HL-60 (cell line): ENCODE measurements at regions not wholly inside any gene's neighbourhood (a gene's known extent, or its start where the extent isn't known, plus 50 kb on each side); places are given as distances from the start of the nearest gene placed in this dataset.

Source experiments
- CTCF ChIP-seq: IDR thresholded peaks from one replicate; pipeline ENCODE4 v1.5.1; 2011; ENCODE audit warnings: low read length, control low read depth, inconsistent platforms; ENCODE audit not compliant: insufficient read depth
- GABPA ChIP-seq: IDR thresholded peaks from 2 replicates; pipeline ENCODE4 v1.6.1; 2012; ENCODE audit warnings: low read depth
- POLR2AphosphoS5 ChIP-seq: IDR thresholded peaks from 2 replicates; pipeline ENCODE4 v1.6.1; 2012; ENCODE audit warnings: low read depth
- TF ChIP-seq, protein P1 (sequence below): IDR thresholded peaks from 2 replicates; pipeline ENCODE4 v1.6.1; 2012; ENCODE audit warnings: low read depth; ENCODE audit not compliant: insufficient replicate concordance

DNA sequence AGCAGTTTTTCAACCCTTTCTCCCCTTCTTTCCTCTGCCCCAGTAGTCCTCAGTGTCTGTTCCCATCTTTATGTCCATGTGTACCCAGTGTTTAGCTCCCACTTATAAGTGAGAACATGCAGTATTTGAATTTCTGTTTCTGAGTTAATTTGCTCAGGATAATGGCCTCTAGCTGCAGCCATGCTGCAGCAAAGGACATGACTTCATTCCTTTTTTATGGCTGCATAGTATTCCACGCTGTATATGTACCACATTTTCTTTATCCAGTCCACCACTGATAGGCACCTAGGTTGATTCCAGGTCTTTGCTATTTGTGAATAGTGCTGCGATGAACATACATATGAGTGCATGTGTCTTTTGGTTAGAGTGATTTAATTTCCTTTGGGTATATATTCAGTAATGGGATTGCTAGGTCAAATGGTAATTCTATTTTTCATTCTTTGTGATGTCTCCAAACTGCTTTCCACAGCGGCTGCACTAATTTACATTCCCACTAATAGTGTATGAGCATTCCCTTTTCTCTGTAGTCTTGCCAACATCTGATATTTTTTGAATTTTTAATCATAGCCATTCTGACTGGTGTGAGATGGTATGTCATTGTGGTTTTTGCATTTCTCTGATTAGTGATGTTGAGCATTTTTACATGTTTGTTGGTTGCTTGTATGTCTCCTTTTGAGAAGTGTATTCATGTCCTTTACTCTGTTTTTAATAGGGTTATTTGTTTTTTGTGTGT is 54.6 kb upstream of the ANK2 start:
- TF ChIP-seq, protein P1, sequence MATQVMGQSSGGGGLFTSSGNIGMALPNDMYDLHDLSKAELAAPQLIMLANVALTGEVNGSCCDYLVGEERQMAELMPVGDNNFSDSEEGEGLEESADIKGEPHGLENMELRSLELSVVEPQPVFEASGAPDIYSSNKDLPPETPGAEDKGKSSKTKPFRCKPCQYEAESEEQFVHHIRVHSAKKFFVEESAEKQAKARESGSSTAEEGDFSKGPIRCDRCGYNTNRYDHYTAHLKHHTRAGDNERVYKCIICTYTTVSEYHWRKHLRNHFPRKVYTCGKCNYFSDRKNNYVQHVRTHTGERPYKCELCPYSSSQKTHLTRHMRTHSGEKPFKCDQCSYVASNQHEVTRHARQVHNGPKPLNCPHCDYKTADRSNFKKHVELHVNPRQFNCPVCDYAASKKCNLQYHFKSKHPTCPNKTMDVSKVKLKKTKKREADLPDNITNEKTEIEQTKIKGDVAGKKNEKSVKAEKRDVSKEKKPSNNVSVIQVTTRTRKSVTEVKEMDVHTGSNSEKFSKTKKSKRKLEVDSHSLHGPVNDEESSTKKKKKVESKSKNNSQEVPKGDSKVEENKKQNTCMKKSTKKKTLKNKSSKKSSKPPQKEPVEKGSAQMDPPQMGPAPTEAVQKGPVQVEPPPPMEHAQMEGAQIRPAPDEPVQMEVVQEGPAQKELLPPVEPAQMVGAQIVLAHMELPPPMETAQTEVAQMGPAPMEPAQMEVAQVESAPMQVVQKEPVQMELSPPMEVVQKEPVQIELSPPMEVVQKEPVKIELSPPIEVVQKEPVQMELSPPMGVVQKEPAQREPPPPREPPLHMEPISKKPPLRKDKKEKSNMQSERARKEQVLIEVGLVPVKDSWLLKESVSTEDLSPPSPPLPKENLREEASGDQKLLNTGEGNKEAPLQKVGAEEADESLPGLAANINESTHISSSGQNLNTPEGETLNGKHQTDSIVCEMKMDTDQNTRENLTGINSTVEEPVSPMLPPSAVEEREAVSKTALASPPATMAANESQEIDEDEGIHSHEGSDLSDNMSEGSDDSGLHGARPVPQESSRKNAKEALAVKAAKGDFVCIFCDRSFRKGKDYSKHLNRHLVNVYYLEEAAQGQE: no peak
- TF ChIP-seq POLR2AphosphoS5 (no peak), GABPA (no peak), CTCF (no peak)
